ENCODE measurements at regions not wholly inside any gene's neighbourhood (a gene's known extent, or its start where the extent isn't known, plus 50 kb on each side); places are given as distances from the start of the nearest gene placed in this dataset.

DNA sequence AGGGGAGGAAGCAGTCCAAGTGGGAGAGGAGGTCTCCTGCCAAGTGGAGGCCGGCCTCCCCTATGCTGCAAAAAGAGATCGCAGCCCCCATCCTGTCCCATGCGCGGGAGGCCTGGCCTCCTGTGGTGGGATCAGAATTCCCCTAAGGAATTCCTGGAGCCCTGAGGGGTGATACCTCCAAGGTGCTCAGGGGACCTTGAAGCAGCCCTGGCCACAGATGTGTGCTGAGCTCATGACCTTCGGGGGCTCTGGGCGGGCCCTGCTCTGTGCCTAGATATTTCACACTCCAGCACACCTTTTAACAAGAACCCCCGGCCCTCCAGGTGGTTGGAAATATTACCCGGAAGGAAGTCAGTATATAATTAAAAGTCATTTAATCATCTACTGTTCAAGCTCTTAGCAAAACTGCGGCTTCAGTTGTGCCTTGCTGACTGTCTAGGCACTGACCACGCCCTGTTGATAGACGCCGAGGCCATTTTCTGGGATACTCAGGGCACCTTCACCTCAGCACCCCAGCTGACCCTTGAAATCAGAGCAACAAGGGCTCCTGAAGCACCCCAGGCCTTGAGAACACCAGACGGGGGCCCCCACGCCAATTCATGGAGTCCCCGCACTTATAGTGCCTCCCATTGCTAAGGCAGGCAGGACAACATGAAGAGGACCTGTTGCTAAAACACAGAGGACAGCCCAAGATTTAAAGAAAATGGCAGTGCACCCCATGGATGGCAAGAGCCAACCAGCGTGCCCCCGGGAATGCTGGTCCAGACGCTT lies 119.1 kb downstream of the NDUFA10 start:
- peaks cover 8% of the 10 kb centered on the region for H3K4me1 Mint-ChIP-seq (ENCODE audit: low read depth)
- no peaks in the 10 kb centered on the region for H3K36me3 Mint-ChIP-seq (ENCODE audit: low read depth)
- H3K9me3 Mint-ChIP-seq = peaks cover 6% of the 10 kb centered on the region
- H3K27me3 Mint-ChIP-seq (ENCODE audit: insufficient read depth) = no peaks in the 10 kb centered on the region
- DNase-seq (ENCODE audit: low spot score) = no peak
- no peak overlapping the region for H3K27ac Mint-ChIP-seq
- intact Hi-C loops (cut with micrococcal nuclease) = no loop called here
- no peak overlapping the region for H3K4me3 Mint-ChIP-seq

DNA sequence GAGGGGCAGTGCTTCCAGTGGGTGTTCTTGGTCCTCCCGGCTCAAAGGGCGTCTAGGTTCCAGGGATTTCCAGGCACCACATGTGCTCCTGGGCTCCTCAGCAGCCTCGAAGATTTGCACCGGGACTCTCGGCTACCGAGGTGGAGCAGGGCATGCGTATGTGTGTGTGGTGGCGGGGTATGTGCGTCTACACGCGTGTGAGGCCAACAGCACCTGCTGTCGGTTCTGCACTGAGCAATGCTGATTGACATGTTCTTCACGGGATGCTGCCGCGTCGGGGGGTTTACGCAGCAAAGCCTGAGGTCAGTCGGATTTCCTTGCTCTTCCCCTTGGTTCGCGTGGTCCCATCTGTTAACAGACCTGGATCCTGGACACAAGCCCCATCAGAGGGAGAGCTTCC lies 119.8 kb downstream of the NDUFA10 start:
- no peak overlapping the region for H3K27ac Mint-ChIP-seq

DNA sequence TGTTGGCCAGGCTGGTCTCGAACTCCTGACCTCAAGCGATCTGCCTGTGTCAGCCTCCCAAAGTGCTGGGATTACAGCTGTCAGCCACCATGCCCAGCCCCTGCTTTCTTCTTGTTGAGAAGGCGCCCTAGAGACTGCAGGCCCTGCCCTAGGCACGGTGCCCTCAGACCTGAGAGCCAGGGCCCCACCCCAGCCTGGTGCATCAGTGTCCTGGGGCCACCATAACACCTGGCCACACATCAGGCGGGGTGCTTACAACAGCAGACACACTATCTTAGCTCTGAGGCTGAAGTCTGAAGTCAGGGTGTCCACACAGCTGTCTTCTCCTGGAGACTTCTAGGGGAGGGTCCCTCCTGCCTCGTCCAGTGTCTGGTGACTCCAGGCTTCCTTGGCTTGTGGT lies 120.6 kb downstream of the NDUFA10 start:
- Mint-ChIP-seq H3K27ac (no peak overlapping the region), H3K27me3 (ENCODE audit: insufficient read depth) (no peaks in the 10 kb centered on the region), H3K4me3 (no peak overlapping the region), H3K4me1 (ENCODE audit: low read depth) (no peaks in the 10 kb centered on the region), H3K36me3 (ENCODE audit: low read depth) (no peaks in the 10 kb centered on the region), H3K9me3 (peaks cover 6% of the 10 kb centered on the region)
- no peak for DNase-seq (ENCODE audit: low spot score)
- intact Hi-C loops (cut with micrococcal nuclease) = no loop called here

More for the DNA sequence above, 119.8 kb downstream of the NDUFA10 start:
- intact Hi-C loops (cut with micrococcal nuclease) = no loop called here
- DNase-seq (ENCODE audit: low spot score) = no peak
- Mint-ChIP-seq H3K4me3 (no peak overlapping the region), H3K9me3 (peaks cover 6% of the 10 kb centered on the region), H3K4me1 (ENCODE audit: low read depth) (peaks cover 3% of the 10 kb centered on the region), H3K36me3 (ENCODE audit: low read depth) (no peaks in the 10 kb centered on the region), H3K27me3 (ENCODE audit: insufficient read depth) (no peaks in the 10 kb centered on the region)

DNA sequence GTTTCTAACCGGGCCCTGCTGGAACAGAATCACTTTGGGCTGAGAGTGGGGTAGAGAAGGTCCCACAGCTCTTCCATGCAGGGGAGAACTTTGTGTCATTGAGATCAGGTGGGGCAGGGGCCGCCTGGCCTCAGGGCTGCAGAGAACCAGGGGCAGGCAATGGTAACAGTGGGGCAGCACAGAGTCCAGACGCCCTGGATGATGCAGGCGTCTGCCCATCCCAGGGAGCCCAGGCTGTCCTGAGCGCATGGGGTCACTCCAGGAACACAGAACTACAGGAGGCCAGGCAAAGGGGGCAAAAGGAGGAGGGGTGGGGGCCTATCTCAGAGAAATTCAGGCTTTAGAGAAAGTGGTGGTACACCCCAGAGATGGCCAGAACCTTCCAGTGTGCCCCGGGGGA lies 121.3 kb downstream of the NDUFA10 start:
- intact Hi-C loops (cut with micrococcal nuclease) = no loop called here
- H3K27me3 Mint-ChIP-seq (ENCODE audit: insufficient read depth) = no peaks in the 10 kb centered on the region
- H3K27ac Mint-ChIP-seq = no peak overlapping the region
- no peak overlapping the region for H3K4me3 Mint-ChIP-seq
- H3K36me3 Mint-ChIP-seq (ENCODE audit: low read depth) = no peaks in the 10 kb centered on the region
- H3K4me1 Mint-ChIP-seq (ENCODE audit: low read depth) = no peaks in the 10 kb centered on the region
- H3K9me3 Mint-ChIP-seq = peaks cover 6% of the 10 kb centered on the region
- no peak for DNase-seq (ENCODE audit: low spot score)

DNA sequence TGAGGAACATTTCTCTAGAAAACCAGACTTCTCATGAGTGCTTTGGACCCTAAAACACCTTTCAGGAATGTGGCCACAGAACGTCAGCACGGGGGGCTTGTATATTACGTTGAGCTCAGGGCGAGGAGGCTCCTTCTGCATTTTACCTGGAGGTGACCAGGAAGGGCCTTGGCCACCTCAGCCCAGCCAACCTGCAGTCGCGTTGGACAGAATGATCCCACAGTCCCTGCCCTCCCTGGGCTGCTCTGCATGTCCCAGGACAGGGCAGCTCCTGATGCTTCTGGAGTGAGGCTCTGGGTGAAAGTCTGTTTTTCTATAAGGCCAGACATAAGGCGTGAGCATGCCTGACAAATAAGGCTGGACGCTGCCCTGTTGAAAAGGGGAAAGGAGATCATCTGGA lies 121.9 kb downstream of the NDUFA10 start:
- DNase-seq (ENCODE audit: low spot score) = no peak
- H3K27me3 Mint-ChIP-seq (ENCODE audit: insufficient read depth) = no peaks in the 10 kb centered on the region
- H3K4me3 Mint-ChIP-seq = no peak overlapping the region
- H3K36me3 Mint-ChIP-seq (ENCODE audit: low read depth) = no peaks in the 10 kb centered on the region
- no peaks in the 10 kb centered on the region for H3K4me1 Mint-ChIP-seq (ENCODE audit: low read depth)
- peaks cover 6% of the 10 kb centered on the region for H3K9me3 Mint-ChIP-seq
- H3K27ac Mint-ChIP-seq = no peak overlapping the region
- intact Hi-C loops (cut with micrococcal nuclease) = no loop called here

DNA sequence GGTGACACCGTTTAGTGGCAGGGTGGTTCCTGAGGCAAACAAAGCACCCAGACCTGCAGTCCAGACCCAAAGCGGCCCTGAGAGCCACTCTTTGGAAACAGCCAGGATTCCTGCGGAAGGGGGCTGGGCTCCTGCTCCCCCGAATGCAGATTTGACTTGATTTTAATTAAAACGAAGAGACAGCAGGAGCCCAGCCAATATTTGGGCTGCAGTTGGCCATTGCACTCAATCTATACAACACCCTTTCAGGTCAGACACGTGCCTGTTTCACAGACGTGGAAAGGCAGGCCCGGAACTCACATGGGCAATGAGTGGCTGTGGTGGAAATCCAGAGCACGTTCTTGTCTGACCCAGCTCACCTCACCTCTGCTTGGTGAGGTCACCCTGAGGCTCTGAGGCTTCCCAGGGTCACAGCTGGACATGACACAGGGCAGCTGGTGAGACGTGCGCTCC lies 122.4 kb downstream of the NDUFA10 start:
- no peaks in the 10 kb centered on the region for H3K4me1 Mint-ChIP-seq (ENCODE audit: low read depth)
- no peaks in the 10 kb centered on the region for H3K27me3 Mint-ChIP-seq (ENCODE audit: insufficient read depth)
- H3K27ac Mint-ChIP-seq = no peak overlapping the region
- no peak for DNase-seq (ENCODE audit: low spot score)
- no peaks in the 10 kb centered on the region for H3K36me3 Mint-ChIP-seq (ENCODE audit: low read depth)
- intact Hi-C loops (cut with micrococcal nuclease) = no loop called here
- no peak overlapping the region for H3K4me3 Mint-ChIP-seq
- H3K9me3 Mint-ChIP-seq = peaks cover 6% of the 10 kb centered on the region

DNA sequence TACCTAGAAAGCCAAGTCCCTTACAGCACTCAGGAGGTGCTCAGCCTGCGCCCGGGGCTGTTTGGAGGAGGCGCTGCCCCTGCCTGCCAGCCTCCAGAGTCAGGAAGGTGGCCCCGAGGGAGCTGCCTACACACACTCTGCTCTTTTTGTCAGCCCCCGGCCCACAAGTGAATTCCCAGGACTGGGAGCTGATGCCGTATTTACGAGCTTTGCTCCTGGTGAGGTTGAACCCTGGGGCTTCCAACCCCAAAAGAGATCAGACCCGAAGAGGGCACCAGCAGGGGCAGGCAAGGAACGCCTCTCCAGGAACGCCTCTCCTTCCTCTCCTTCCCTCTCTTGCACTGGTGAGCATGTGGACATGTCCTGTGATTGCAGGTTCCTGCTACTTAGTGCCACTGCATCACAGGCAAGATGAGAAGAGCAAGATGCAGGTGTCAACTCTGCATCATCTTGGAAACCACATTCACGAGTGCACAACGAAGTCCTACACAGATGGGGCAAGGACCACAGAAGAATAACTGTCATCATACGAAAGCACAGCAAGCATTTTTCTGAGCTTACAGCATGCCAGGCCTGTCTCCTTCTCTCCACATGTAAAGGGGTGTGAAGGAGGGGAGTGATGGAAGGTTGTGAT lies 126.7 kb downstream of the NDUFA10 start:
- DNase-seq (ENCODE audit: low spot score) = no peak
- Mint-ChIP-seq H3K9me3 (no peaks in the 10 kb centered on the region), H3K27ac (no peak overlapping the region), H3K4me3 (no peak overlapping the region), H3K4me1 (ENCODE audit: low read depth) (no peaks in the 10 kb centered on the region), H3K36me3 (ENCODE audit: low read depth) (no peaks in the 10 kb centered on the region), H3K27me3 (ENCODE audit: insufficient read depth) (no peaks in the 10 kb centered on the region)
- intact Hi-C loops (cut with micrococcal nuclease) = no loop called here

DNA sequence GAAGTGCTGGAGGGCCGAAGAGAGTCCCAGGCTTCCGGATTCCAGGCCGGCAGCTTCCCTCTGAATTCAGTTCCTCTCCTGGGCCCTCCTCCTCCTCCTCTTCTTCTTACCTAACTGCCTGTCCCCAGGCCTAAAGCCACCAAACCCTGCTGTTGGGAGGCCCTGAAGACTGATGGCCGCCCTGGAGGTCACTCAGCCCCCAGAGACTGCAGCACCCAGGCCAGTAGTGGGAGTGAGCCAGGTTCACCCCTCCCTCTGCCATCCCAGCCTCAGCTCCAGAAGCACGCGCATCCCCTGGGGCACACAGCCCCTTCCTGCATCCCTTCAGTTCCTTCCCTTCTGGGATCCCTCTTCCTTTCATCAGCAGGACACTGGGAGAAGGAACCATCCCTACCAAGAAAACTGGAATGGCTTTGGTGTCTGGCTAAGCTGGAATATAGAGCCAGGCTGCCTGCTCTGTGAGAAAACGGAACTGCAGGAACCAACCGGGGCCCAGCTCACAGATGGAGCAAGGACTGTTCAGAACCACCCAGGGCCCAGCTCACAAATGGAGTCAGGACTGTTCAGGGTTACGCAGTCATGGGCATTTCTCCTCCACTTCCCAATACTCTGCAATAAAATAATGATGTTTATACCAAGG lies 127.4 kb downstream of the NDUFA10 start:
- H3K4me3 Mint-ChIP-seq = no peak overlapping the region
- H3K4me1 Mint-ChIP-seq (ENCODE audit: low read depth) = no peaks in the 10 kb centered on the region
- H3K36me3 Mint-ChIP-seq (ENCODE audit: low read depth) = no peaks in the 10 kb centered on the region
- H3K9me3 Mint-ChIP-seq = no peaks in the 10 kb centered on the region
- no peaks in the 10 kb centered on the region for H3K27me3 Mint-ChIP-seq (ENCODE audit: insufficient read depth)
- intact Hi-C loops (cut with micrococcal nuclease) = no loop called here
- no peak overlapping the region for H3K27ac Mint-ChIP-seq
- DNase-seq (ENCODE audit: low spot score) = no peak

DNA sequence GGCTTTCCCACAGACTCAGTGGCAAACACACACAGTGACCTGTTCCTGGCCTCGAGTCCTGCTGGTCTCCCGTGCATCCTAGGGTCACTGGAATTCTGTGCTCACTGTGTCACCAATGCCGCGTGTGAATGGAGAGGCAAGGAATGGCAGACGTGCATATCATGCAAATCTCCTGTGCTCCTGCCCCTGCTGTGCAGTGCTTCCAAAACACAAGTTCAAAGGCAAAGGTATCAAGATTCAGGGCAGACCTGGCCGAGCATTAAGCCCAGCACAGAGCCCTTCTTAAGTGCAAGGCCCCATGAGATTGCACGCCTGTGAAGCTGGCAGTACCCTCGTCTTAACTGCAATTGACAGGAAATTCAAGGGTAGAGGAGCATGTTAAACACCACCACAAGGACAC lies 129.1 kb downstream of the NDUFA10 start:
- Mint-ChIP-seq H3K4me1 (ENCODE audit: low read depth) (no peaks in the 10 kb centered on the region), H3K27me3 (ENCODE audit: insufficient read depth) (no peaks in the 10 kb centered on the region), H3K4me3 (no peak overlapping the region), H3K36me3 (ENCODE audit: low read depth) (no peaks in the 10 kb centered on the region), H3K9me3 (no peaks in the 10 kb centered on the region), H3K27ac (no peak overlapping the region)
- intact Hi-C loops (cut with micrococcal nuclease) = no loop called here
- DNase-seq (ENCODE audit: low spot score) = no peak

DNA sequence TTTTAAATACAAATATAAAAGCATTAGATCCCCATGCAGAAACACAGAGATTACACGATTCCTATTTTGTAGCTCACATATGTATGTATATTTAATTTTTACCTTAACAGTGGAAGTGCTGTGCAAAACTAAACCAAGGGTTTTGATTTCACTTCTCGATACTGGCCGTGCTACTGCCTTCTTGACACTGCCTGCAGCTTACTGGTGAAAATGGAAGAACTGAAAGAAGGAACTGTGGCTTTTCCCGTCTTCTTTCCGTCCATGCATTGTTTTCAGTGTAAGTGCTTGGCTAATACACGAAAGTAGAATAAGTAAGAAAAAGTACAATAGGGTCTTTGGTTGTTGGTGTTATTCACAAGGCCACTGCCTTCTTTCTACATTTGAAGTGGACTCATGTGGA lies 129.5 kb downstream of the NDUFA10 start:
- Mint-ChIP-seq H3K27me3 (ENCODE audit: insufficient read depth) (no peaks in the 10 kb centered on the region), H3K27ac (no peak overlapping the region), H3K9me3 (no peaks in the 10 kb centered on the region), H3K36me3 (ENCODE audit: low read depth) (no peaks in the 10 kb centered on the region), H3K4me1 (ENCODE audit: low read depth) (no peaks in the 10 kb centered on the region), H3K4me3 (no peak overlapping the region)
- no peak for DNase-seq (ENCODE audit: low spot score)
- intact Hi-C loops (cut with micrococcal nuclease) = no loop called here

DNA sequence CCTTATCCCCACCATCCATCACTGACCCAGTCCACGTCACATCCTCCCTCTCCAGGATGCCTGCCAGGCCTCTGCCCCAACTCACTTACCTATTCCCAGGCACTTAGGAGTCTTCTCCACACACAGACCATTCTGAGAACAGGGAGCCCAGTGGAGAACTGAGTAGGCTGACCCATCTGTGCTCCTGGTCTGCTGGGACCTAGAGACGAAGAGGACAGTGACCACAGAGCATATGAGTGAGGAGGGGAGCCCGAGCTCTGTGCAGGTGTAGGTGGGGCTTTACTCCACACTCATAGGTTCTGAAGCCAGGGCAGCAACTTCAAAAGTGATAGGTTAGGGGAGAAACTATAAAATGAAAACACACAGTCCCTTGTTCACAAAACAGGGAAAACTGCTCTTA lies 130.0 kb downstream of the NDUFA10 start:
- no peak for DNase-seq (ENCODE audit: low spot score)
- Mint-ChIP-seq H3K27me3 (ENCODE audit: insufficient read depth) (peaks cover 1% of the 10 kb centered on the region), H3K27ac (no peak overlapping the region), H3K4me3 (no peak overlapping the region), H3K9me3 (no peaks in the 10 kb centered on the region), H3K36me3 (ENCODE audit: low read depth) (no peaks in the 10 kb centered on the region), H3K4me1 (ENCODE audit: low read depth) (no peaks in the 10 kb centered on the region)
- intact Hi-C loops (cut with micrococcal nuclease) = no loop called here

DNA sequence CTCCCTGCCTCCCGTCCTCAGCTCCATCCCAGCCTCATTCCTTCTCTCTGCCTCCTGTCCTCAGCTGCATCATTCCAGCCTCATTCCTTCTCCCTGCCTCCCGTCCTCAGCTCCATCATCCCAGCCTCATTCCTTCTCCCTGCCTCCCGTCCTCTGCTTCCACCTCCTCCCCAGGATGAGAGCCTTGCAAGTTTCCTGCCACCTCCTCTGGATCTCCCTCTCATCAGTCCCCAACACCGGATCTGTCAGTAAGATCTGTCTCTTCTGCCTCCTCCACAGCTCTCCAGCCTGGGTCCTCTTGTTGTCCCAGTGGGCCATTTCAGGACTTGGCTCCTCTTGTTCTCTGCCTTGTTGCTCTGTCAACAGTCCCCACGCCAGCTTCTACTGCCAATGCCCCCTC lies 130.9 kb downstream of the NDUFA10 start:
- Mint-ChIP-seq H3K4me1 (ENCODE audit: low read depth) (no peaks in the 10 kb centered on the region), H3K36me3 (ENCODE audit: low read depth) (no peaks in the 10 kb centered on the region), H3K4me3 (no peak overlapping the region), H3K27ac (no peak overlapping the region), H3K9me3 (no peaks in the 10 kb centered on the region), H3K27me3 (ENCODE audit: insufficient read depth) (peaks cover 2% of the 10 kb centered on the region)
- no peak for DNase-seq (ENCODE audit: low spot score)
- intact Hi-C loops (cut with micrococcal nuclease) = no loop called here

DNA sequence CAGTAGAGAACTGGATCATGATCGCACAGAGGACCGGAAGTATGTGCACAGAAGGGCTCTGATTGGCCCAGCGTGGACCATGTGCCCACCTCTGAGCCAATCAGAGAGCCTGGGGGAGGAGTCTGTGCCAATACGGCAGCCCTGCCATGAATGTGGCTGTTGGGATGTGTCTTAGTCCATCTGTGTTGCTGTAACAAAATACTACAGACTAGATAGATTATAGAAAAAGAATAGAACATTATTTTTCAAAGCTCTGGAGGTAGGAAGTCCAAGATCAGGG lies 132.0 kb downstream of the NDUFA10 start:
- Mint-ChIP-seq H3K4me1 (ENCODE audit: low read depth) (no peaks in the 10 kb centered on the region), H3K27ac (no peak overlapping the region), H3K27me3 (ENCODE audit: insufficient read depth) (peaks cover 2% of the 10 kb centered on the region), H3K9me3 (no peaks in the 10 kb centered on the region), H3K36me3 (ENCODE audit: low read depth) (no peaks in the 10 kb centered on the region), H3K4me3 (no peak overlapping the region)
- DNase-seq (ENCODE audit: low spot score) = no peak
- intact Hi-C loops (cut with micrococcal nuclease) = no loop called here

Measured in activated T-helper 1 cell treated with anti-CD3 and anti-CD28 coated beads, Interleukin-12 subunit alpha, Interleukin-12 subunit beta, Interleukin-2, Interleukin-4 antibody, amounts not matched to agents 30 ng/mL and 10 ng/mL and 1 ng/mL, durations not matched to agents 14 hours and 24 hours and 36 hours (primary cell).